Daoy (cell line): ENCODE measurements at regions not wholly inside any gene's neighbourhood (a gene's known extent, or its start where the extent isn't known, plus 50 kb on each side); places are given as distances from the start of the nearest gene placed in this dataset.
"Not testable (repeated sequence)": the region's sequence is repeated elsewhere in the genome, so short reads cannot be mapped to it uniquely, and the experiment has no call there.

Experiments used
- DNase-seq: peaks from one replicate; pipeline ENCODE4 v3.0.0-alpha.2; 2015; ENCODE audit warnings: low read depth

GRCh38 chr9:129561594-129562281 is 59.2 kb downstream of the C9orf50 start:
- DNase-seq = no peak

GRCh38 chr9:129560881-129561306 is 60.0 kb downstream of the C9orf50 start:
- no peak for DNase-seq

- DNase-seq = no peak
Observed at GRCh38 chr9:129559506-129559881, 61.4 kb downstream of the C9orf50 start.

GRCh38 chr9:129558551-129559505 is 62.1 kb downstream of the C9orf50 start:
- no peak for DNase-seq

- no peak for DNase-seq
Observed at GRCh38 chr9:129558063-129558550, 62.8 kb downstream of the C9orf50 start.

- peak; percentile 90 for DNase-seq
Observed at GRCh38 chr9:129557192-129558036, 63.5 kb downstream of the C9orf50 start.

- peak; percentile 15 for DNase-seq
Observed at GRCh38 chr9:129556491-129557191, 64.3 kb downstream of the C9orf50 start.

GRCh38 chr9:129555512-129556215 is 65.2 kb downstream of the C9orf50 start:
- peak; percentile 34 for DNase-seq

- no peak for DNase-seq
Observed at GRCh38 chr9:129554649-129555048, 66.3 kb downstream of the C9orf50 start.

- no peak for DNase-seq
Observed at GRCh38 chr9:129553277-129553676, 67.6 kb downstream of the C9orf50 start.

GRCh38 chr9:129552064-129552463 is 68.8 kb downstream of the C9orf50 start:
- no peak for DNase-seq

GRCh38 chr9:129551393-129551973 is 69.4 kb downstream of the C9orf50 start:
- DNase-seq = no peak

GRCh38 chr9:129550977-129551376 is 69.9 kb downstream of the C9orf50 start:
- DNase-seq = not testable (repeated sequence)

GRCh38 chr9:129550199-129550839 is 70.6 kb downstream of the C9orf50 start:
- DNase-seq = peak; percentile 62

- no peak for DNase-seq
Observed at GRCh38 chr9:129549684-129550083, 71.2 kb downstream of the C9orf50 start.

GRCh38 chr9:129549139-129549538 is 71.8 kb downstream of the C9orf50 start:
- DNase-seq = peak; percentile 15

- no peak for DNase-seq
Observed at GRCh38 chr9:129548571-129549135, 72.2 kb downstream of the C9orf50 start.

GRCh38 chr9:129547869-129548570 is 72.9 kb downstream of the C9orf50 start:
- no peak for DNase-seq

GRCh38 chr9:129547063-129547462 is 73.8 kb downstream of the C9orf50 start:
- DNase-seq = no peak
